GM23338 (cell line): ENCODE measurements at regions not wholly inside any gene's neighbourhood (a gene's known extent, or its start where the extent isn't known, plus 50 kb on each side); places are given as distances from the start of the nearest gene placed in this dataset.

Source experiments
- ATAC-seq: fragments of 200-7000 bp; cut with Tn5 transposase; 3 replicates; pipeline ENCODE4 v1.9.1; 2020
- DNase-seq: peaks from one replicate; pipeline ENCODE4 v3.0.0-alpha.2; 2015; ENCODE audit warnings: low spot score
- H2AFZ ChIP-seq: fragments of 200-600 bp; sonication (generic); 2 replicates; pipeline ENCODE4 v1.8.0; 2016; ENCODE audit warnings: antibody characterized with exemption, mild to moderate bottlenecking, moderate library complexity
- H3F3A ChIP-seq: fragments of 200-600 bp; sonication (generic); replicated peaks from 2 replicates; pipeline ENCODE4 v1.8.0; 2017; ENCODE audit warnings: antibody characterized with exemption, mixed run types, low read depth
- H3K27ac ChIP-seq: fragments of 200-600 bp; sonication (generic); 2 replicates; pipeline ENCODE4 v1.6.1; 2016; ENCODE audit warnings: low read depth
- H3K27me3 ChIP-seq: fragments of 200-600 bp; sonication (generic); 2 replicates; pipeline ENCODE4 v1.8.0; 2016; ENCODE audit warnings: mild to moderate bottlenecking, mixed run types, moderate library complexity; ENCODE audit not compliant: insufficient read depth
- H3K36me3 ChIP-seq: fragments of 200-600 bp; sonication (generic); 2 replicates; pipeline ENCODE4 v1.8.0; 2016; ENCODE audit warnings: mild to moderate bottlenecking; ENCODE audit not compliant: insufficient read depth
- H3K4me1 ChIP-seq: fragments of 200-600 bp; sonication (generic); 2 replicates; pipeline ENCODE4 v1.8.0; 2016; ENCODE audit warnings: mild to moderate bottlenecking, moderate library complexity; ENCODE audit not compliant: insufficient read depth
- H3K4me2 ChIP-seq: fragments of 200-600 bp; sonication (generic); 2 replicates; pipeline ENCODE4 v1.7.1; 2017; ENCODE audit warnings: mixed run types
- H3K4me3 ChIP-seq: fragments of 200-600 bp; sonication (generic); 2 replicates; pipeline ENCODE4 v1.6.1; 2016; ENCODE audit warnings: mixed run types
- H3K79me2 ChIP-seq: fragments of 200-600 bp; sonication (generic); replicated peaks from 2 replicates; pipeline ENCODE4 v1.8.0; 2017; ENCODE audit warnings: mild to moderate bottlenecking; ENCODE audit not compliant: insufficient read depth
- H3K9me2 ChIP-seq: fragments of 200-600 bp; sonication (generic); 2 replicates; pipeline ENCODE4 v1.8.0; 2017; ENCODE audit not compliant: insufficient read depth
- H4K20me1 ChIP-seq: fragments of 200-600 bp; sonication (generic); replicated peaks from 2 replicates; pipeline ENCODE4 v1.8.0; 2017; ENCODE audit warnings: mild to moderate bottlenecking; ENCODE audit not compliant: insufficient read depth
- H3K27ac Mint-ChIP-seq: 2 replicates; pipeline ENCODE4 v1.8.0; 2020; ENCODE audit warnings: inconsistent platforms, mild to moderate bottlenecking, moderate library complexity, mixed read lengths
- H3K27me3 Mint-ChIP-seq: 3 replicates; pipeline ENCODE4 v1.8.0; 2022; ENCODE audit warnings: low read depth, mild to moderate bottlenecking, moderate library complexity, mixed read lengths, inconsistent platforms; ENCODE audit not compliant: insufficient read depth, poor library complexity
- H3K36me3 Mint-ChIP-seq: 3 replicates; pipeline ENCODE4 v1.8.0; 2021; ENCODE audit warnings: low read depth, mild to moderate bottlenecking, inconsistent platforms, moderate library complexity, mixed read lengths
- H3K4me1 Mint-ChIP-seq: 3 replicates; pipeline ENCODE4 v1.8.0; 2020; ENCODE audit warnings: mild to moderate bottlenecking, inconsistent platforms, mixed read lengths
- H3K4me3 Mint-ChIP-seq: 3 replicates; pipeline ENCODE4 v1.8.0; 2021; ENCODE audit warnings: moderate library complexity, mild to moderate bottlenecking, inconsistent platforms, mixed read lengths
- H3K9me3 Mint-ChIP-seq: 3 replicates; pipeline ENCODE4 v1.8.0; 2020; ENCODE audit warnings: moderate library complexity, mild to moderate bottlenecking, inconsistent platforms, mixed read lengths
- CREB1 ChIP-seq: fragments of 250-450 bp; sonication (Bioruptor Pico); IDR thresholded peaks from 2 replicates; pipeline ENCODE4 v1.5.0; 2020; ENCODE audit warnings: low read depth, mild to moderate bottlenecking, moderate library complexity
- ETS1 ChIP-seq: IDR thresholded peaks from 2 replicates; pipeline ENCODE4 v1.6.1; 2016; ENCODE audit warnings: antibody characterized with exemption
- EZH2 ChIP-seq: fragments of 200-600 bp; sonication (generic); IDR thresholded peaks from one replicate; pipeline ENCODE4 v1.8.0; 2017; ENCODE audit warnings: antibody characterized with exemption, mild to moderate bottlenecking, low read depth; ENCODE audit not compliant: unreplicated experiment
- EZH2phosphoT487 ChIP-seq: fragments of 200-600 bp; sonication (generic); IDR thresholded peaks from one replicate; pipeline ENCODE4 v1.8.1; 2018; ENCODE audit warnings: antibody characterized with exemption; ENCODE audit not compliant: unreplicated experiment
- JUNB ChIP-seq: IDR thresholded peaks from one replicate; pipeline ENCODE4 v1.6.1; 2016; ENCODE audit warnings: antibody characterized with exemption; ENCODE audit not compliant: unreplicated experiment
- NANOG ChIP-seq: IDR thresholded peaks from 2 replicates; pipeline ENCODE4 v1.6.1; 2016; ENCODE audit warnings: antibody characterized with exemption, borderline replicate concordance
- POLR2AphosphoS5 ChIP-seq: IDR thresholded peaks from 2 replicates; pipeline ENCODE4 v1.6.1; 2016; ENCODE audit warnings: antibody characterized with exemption, low read depth
- STAT1 ChIP-seq: IDR thresholded peaks from one replicate; pipeline ENCODE4 v1.6.1; 2016; ENCODE audit warnings: antibody characterized with exemption; ENCODE audit not compliant: unreplicated experiment
- ZNF114 ChIP-seq: fragments of 250-450 bp; sonication (Bioruptor Pico); IDR thresholded peaks from 2 replicates; pipeline ENCODE4 v1.5.0; 2020; ENCODE audit warnings: mild to moderate bottlenecking, moderate library complexity
- ZNF331 ChIP-seq: fragments of 250-450 bp; sonication (Bioruptor Pico); IDR thresholded peaks from 2 replicates; pipeline ENCODE4 v1.5.0; 2020; ENCODE audit warnings: low read depth, mild to moderate bottlenecking, moderate library complexity
- ZNF462 ChIP-seq: fragments of 250-450 bp; sonication (Bioruptor Pico); IDR thresholded peaks from 2 replicates; pipeline ENCODE4 v1.5.0; 2020; ENCODE audit warnings: mild to moderate bottlenecking, moderate library complexity
- TF ChIP-seq, protein P1 (sequence below), 2 experiments: fragments of 200-600 bp in 1 of 2; sonication (generic) in 1 of 2; conservative IDR thresholded peaks; 2 replicates each; pipeline versions ENCODE4 v1.5.1 to v1.6.1; 2016 to 2017; ENCODE audit warnings: antibody characterized with exemption in 2 of 2, low read depth in 2 of 2, mild to moderate bottlenecking in 2 of 2, moderate library complexity in 1 of 2
- TF ChIP-seq, protein P2 (sequence below): IDR thresholded peaks from one replicate; pipeline ENCODE4 v1.6.1; 2018; ENCODE audit warnings: antibody characterized with exemption; ENCODE audit not compliant: unreplicated experiment

DNA sequence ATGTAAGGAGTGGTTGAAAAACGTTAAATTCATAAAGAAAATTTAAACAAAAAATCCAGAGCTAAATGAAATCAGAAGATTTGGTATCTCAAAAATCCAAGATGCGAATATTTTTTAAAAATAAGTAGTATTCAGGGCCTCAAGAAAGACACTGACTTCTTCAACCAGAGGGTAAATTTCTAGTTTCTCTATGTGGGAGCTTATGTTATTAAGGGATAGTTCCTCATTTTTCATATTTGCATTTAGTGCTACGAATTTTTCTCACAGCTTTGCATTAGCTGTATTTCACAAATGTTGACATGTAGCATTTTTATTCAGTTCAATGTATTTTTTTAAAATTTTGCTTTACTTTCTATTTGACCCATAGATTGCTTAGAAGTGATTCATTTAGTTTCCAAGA is 454.7 kb downstream of the CBLN2 start:
- H3K79me2 ChIP-seq = no peaks in the 10 kb centered on the region
- H3K4me1 Mint-ChIP-seq = peaks cover 8% of the 10 kb centered on the region; the same call in 2 of the 3 replicates
- H3K27ac ChIP-seq = no peak overlapping the region
- H3K4me3 Mint-ChIP-seq = no peak overlapping the region
- H3K4me3 ChIP-seq = no peak overlapping the region
- peaks cover 84% of the 10 kb centered on the region for H3K9me3 Mint-ChIP-seq
- no peaks in the 10 kb centered on the region for H3F3A ChIP-seq
- H4K20me1 ChIP-seq = no peaks in the 10 kb centered on the region
- H3K4me2 ChIP-seq = no peak overlapping the region
- H3K27ac Mint-ChIP-seq = no peak overlapping the region
- H3K27me3 ChIP-seq = no peaks in the 10 kb centered on the region
- H2AFZ ChIP-seq = no peak overlapping the region
- no peaks in the 10 kb centered on the region for H3K36me3 ChIP-seq
- no peak for DNase-seq
- peaks cover 20% of the 10 kb centered on the region; the same call in 2 of the 3 replicates for H3K36me3 Mint-ChIP-seq
- H3K9me2 ChIP-seq = no peaks in the 10 kb centered on the region
- ATAC-seq = no peak
- H3K27me3 Mint-ChIP-seq = peaks cover 3% of the 10 kb centered on the region
- peaks cover 13% of the 10 kb centered on the region for H3K4me1 ChIP-seq
- no peak for TF ChIP-seq NANOG
- TF ChIP-seq ZNF462 (CRISPR knock-in tag) = no peak
- no peak for TF ChIP-seq POLR2AphosphoS5
- TF ChIP-seq ETS1 = no peak
- TF ChIP-seq ZNF331 (CRISPR knock-in tag) = no peak
- TF ChIP-seq, protein P1, sequence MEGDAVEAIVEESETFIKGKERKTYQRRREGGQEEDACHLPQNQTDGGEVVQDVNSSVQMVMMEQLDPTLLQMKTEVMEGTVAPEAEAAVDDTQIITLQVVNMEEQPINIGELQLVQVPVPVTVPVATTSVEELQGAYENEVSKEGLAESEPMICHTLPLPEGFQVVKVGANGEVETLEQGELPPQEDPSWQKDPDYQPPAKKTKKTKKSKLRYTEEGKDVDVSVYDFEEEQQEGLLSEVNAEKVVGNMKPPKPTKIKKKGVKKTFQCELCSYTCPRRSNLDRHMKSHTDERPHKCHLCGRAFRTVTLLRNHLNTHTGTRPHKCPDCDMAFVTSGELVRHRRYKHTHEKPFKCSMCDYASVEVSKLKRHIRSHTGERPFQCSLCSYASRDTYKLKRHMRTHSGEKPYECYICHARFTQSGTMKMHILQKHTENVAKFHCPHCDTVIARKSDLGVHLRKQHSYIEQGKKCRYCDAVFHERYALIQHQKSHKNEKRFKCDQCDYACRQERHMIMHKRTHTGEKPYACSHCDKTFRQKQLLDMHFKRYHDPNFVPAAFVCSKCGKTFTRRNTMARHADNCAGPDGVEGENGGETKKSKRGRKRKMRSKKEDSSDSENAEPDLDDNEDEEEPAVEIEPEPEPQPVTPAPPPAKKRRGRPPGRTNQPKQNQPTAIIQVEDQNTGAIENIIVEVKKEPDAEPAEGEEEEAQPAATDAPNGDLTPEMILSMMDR (conservative IDR thresholded peaks at IDR 0.05; ENCODE audit: low read depth in 2 of 2) = no peak
- no peak for TF ChIP-seq ZNF114 (CRISPR knock-in tag)
- no peak for TF ChIP-seq EZH2
- TF ChIP-seq STAT1 = no peak
- no peak for TF ChIP-seq EZH2phosphoT487
- TF ChIP-seq, protein P2, sequence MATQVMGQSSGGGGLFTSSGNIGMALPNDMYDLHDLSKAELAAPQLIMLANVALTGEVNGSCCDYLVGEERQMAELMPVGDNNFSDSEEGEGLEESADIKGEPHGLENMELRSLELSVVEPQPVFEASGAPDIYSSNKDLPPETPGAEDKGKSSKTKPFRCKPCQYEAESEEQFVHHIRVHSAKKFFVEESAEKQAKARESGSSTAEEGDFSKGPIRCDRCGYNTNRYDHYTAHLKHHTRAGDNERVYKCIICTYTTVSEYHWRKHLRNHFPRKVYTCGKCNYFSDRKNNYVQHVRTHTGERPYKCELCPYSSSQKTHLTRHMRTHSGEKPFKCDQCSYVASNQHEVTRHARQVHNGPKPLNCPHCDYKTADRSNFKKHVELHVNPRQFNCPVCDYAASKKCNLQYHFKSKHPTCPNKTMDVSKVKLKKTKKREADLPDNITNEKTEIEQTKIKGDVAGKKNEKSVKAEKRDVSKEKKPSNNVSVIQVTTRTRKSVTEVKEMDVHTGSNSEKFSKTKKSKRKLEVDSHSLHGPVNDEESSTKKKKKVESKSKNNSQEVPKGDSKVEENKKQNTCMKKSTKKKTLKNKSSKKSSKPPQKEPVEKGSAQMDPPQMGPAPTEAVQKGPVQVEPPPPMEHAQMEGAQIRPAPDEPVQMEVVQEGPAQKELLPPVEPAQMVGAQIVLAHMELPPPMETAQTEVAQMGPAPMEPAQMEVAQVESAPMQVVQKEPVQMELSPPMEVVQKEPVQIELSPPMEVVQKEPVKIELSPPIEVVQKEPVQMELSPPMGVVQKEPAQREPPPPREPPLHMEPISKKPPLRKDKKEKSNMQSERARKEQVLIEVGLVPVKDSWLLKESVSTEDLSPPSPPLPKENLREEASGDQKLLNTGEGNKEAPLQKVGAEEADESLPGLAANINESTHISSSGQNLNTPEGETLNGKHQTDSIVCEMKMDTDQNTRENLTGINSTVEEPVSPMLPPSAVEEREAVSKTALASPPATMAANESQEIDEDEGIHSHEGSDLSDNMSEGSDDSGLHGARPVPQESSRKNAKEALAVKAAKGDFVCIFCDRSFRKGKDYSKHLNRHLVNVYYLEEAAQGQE = no peak
- no peak for TF ChIP-seq JUNB
- no peak for TF ChIP-seq CREB1 (CRISPR knock-in tag)
